Natural killer cell (primary cell): ENCODE measurements at regions not wholly inside any gene's neighbourhood (a gene's known extent, or its start where the extent isn't known, plus 50 kb on each side); places are given as distances from the start of the nearest gene placed in this dataset.

Source experiments
- ATAC-seq, 3 donors: fragments of 150-1000 bp in 2 of 3; fragments of 200-7000 bp in 1 of 3; cut with Tn5 transposase; 1 replicate in 1 of 3; 2 replicates in 2 of 3; pipeline ENCODE4 v1.10.0; 2021; ENCODE audit warnings: mild to moderate bottlenecking in 2 of 3, moderate library complexity in 2 of 3
- DNase-seq, 2 donors: peaks; one replicate each; pipeline versions ENCODE4 v3.0.0 to v3.0.0-alpha.2; 2013 to 2021; ENCODE audit warnings: mixed read lengths in 1 of 2
- H3K27ac ChIP-seq: one replicate; pipeline ENCODE4 v1.5.1; 2013; ENCODE audit warnings: mild to moderate bottlenecking, low read length
- H3K27me3 ChIP-seq: one replicate; pipeline ENCODE4 v1.6.1; 2013; ENCODE audit warnings: low read length; ENCODE audit not compliant: control insufficient read depth, insufficient read depth
- H3K36me3 ChIP-seq: one replicate; pipeline ENCODE4 v1.6.1; 2013; ENCODE audit warnings: low read length; ENCODE audit not compliant: control insufficient read depth, insufficient read depth
- H3K4me1 ChIP-seq: one replicate; pipeline ENCODE4 v1.6.1; 2013; ENCODE audit warnings: low read length; ENCODE audit not compliant: control insufficient read depth, insufficient read depth
- H3K4me3 ChIP-seq: one replicate; pipeline ENCODE4 v1.5.1; 2013; ENCODE audit warnings: low read length
- H3K9me3 ChIP-seq: one replicate; pipeline ENCODE4 v1.6.1; 2013; ENCODE audit warnings: low read length; ENCODE audit not compliant: control insufficient read depth, insufficient read depth
- H3K27ac Mint-ChIP-seq, 2 donors: one replicate each; pipeline ENCODE4 v1.8.0; 2022; ENCODE audit warnings: mild to moderate bottlenecking in 2 of 2, mixed read lengths in 2 of 2, moderate library complexity in 1 of 2
- H3K27me3 Mint-ChIP-seq, 2 donors: one replicate each; pipeline ENCODE4 v1.8.0; 2022; ENCODE audit warnings: low read depth in 2 of 2, mixed read lengths in 2 of 2
- H3K36me3 Mint-ChIP-seq: one replicate; pipeline ENCODE4 v1.8.0; 2022; ENCODE audit warnings: mixed read lengths
- H3K4me1 Mint-ChIP-seq, 2 donors: one replicate each; pipeline ENCODE4 v1.8.0; 2022; ENCODE audit warnings: mixed read lengths in 2 of 2
- H3K4me3 Mint-ChIP-seq: one replicate; pipeline ENCODE4 v1.8.0; 2022; ENCODE audit warnings: mild to moderate bottlenecking, moderate library complexity, mixed read lengths
- H3K9me3 Mint-ChIP-seq, 2 donors: one replicate each; pipeline ENCODE4 v1.8.0; 2022; ENCODE audit warnings: mixed read lengths in 2 of 2
- CTCF ChIP-seq: fragments of 200-600 bp; IDR thresholded peaks from one replicate; pipeline ENCODE4 v1.8.0; 2022; ENCODE audit warnings: antibody characterized with exemption
- WGBS: methylation state at CpG from one replicate; pipeline ENCODE4 v1.1.7; 2013; ENCODE audit warnings: missing lambda C conversion rate; ENCODE audit not compliant: insufficient coverage; 5-methylcytosine and 5-hydroxymethylcytosine counted together
- intact Hi-C: fragments of 100-400 bp; cut with micrococcal nuclease; formaldehyde crosslinking; loops from one replicate; pipeline ENCODE4 v1.14.2; 2022

- 98% methylated on average over 4 of the region's 4 CpGs for WGBS
- Histone ChIP-seq H3K4me3 (no peak overlapping the region), H3K36me3 (no peaks in the 10 kb centered on the region), H3K27ac (no peak overlapping the region), H3K4me1 (no peaks in the 10 kb centered on the region), H3K27me3 (no peaks in the 10 kb centered on the region), H3K9me3 (no peaks in the 10 kb centered on the region)
- no peak for TF ChIP-seq CTCF
- intact Hi-C loops: no loop called here
- DNase-seq (no peak), ATAC-seq (no peak)
- Mint-ChIP-seq H3K36me3 (no peaks in the 10 kb centered on the region), H3K27me3 (no peaks in the 10 kb centered on the region), H3K9me3 (no peaks in the 10 kb centered on the region), H3K4me3 (no peak overlapping the region), H3K4me1 (no peaks in the 10 kb centered on the region), H3K27ac (no peak overlapping the region)
These were observed 161.0 kb downstream of the SPATA31D1 start for GRCh38 chr9:82149501-82149946.

- H3K4me1 Mint-ChIP-seq: no peaks in the 10 kb centered on the region
- H3K27ac Mint-ChIP-seq: no peak overlapping the region
- Histone ChIP-seq H3K36me3 (no peaks in the 10 kb centered on the region), H3K27ac (no peak overlapping the region), H3K9me3 (no peaks in the 10 kb centered on the region), H3K27me3 (no peaks in the 10 kb centered on the region), H3K4me3 (no peak overlapping the region), H3K4me1 (no peaks in the 10 kb centered on the region)
- H3K27me3 Mint-ChIP-seq: no peaks in the 10 kb centered on the region
- intact Hi-C loops: no loop called here
- no peaks in the 10 kb centered on the region for H3K9me3 Mint-ChIP-seq
- no peak for DNase-seq
- TF ChIP-seq CTCF: no peak
- no peak overlapping the region for H3K4me3 Mint-ChIP-seq
- WGBS: no CpG with 5 or more reads among the region's 1 CpG
- no peaks in the 10 kb centered on the region for H3K36me3 Mint-ChIP-seq
- ATAC-seq: no peak
These were observed 163.6 kb downstream of the SPATA31D1 start for GRCh38 chr9:82152181-82152580.

GRCh38 chr9:82153032-82153431, 164.5 kb downstream of the SPATA31D1 start:
- Mint-ChIP-seq H3K36me3 (no peaks in the 10 kb centered on the region), H3K4me3 (no peak overlapping the region), H3K27me3 (no peaks in the 10 kb centered on the region), H3K4me1 (no peaks in the 10 kb centered on the region), H3K27ac (no peak overlapping the region), H3K9me3 (no peaks in the 10 kb centered on the region)
- Histone ChIP-seq H3K27me3 (no peaks in the 10 kb centered on the region), H3K36me3 (no peaks in the 10 kb centered on the region), H3K27ac (no peak overlapping the region), H3K4me1 (no peaks in the 10 kb centered on the region), H3K9me3 (no peaks in the 10 kb centered on the region), H3K4me3 (no peak overlapping the region)
- TF ChIP-seq CTCF: no peak
- ATAC-seq (no peak), DNase-seq (no peak)
- intact Hi-C loops: no loop called here

- ATAC-seq (no peak), DNase-seq (no peak)
- Mint-ChIP-seq H3K4me3 (no peak overlapping the region), H3K27ac (no peak overlapping the region), H3K9me3 (peaks cover 0 to 2% of the 10 kb centered on the region in 2 donors), H3K36me3 (no peaks in the 10 kb centered on the region), H3K4me1 (no peaks in the 10 kb centered on the region), H3K27me3 (no peaks in the 10 kb centered on the region)
- 71% methylated on average over 2 of the region's 2 CpGs for WGBS
- H3K27me3 ChIP-seq: no peaks in the 10 kb centered on the region
- no peak for TF ChIP-seq CTCF
- H3K4me3 ChIP-seq: no peak overlapping the region
- no peaks in the 10 kb centered on the region for H3K36me3 ChIP-seq
- H3K9me3 ChIP-seq: no peaks in the 10 kb centered on the region
- intact Hi-C loops: no loop called here
- H3K27ac ChIP-seq: no peak overlapping the region
- H3K4me1 ChIP-seq: no peaks in the 10 kb centered on the region
These were observed 166.0 kb downstream of the SPATA31D1 start for GRCh38 chr9:82154573-82154972.
